ENCODE measurements at regions not wholly inside any gene's neighbourhood (a gene's known extent, or its start where the extent isn't known, plus 50 kb on each side); places are given as distances from the start of the nearest gene placed in this dataset.

- TF ChIP-seq POLR2A (IDR thresholded peaks at IDR 0.05): no peak
- no peak for TF ChIP-seq CTCF (IDR thresholded peaks at IDR 0.05)
- H3K27ac ChIP-seq: no peak overlapping the region
- intact Hi-C loops (cut with DNase I; ENCODE audit: low total_unique reads): no loop called here
- no peak overlapping the region for H3K4me3 ChIP-seq
- no peaks in the 10 kb centered on the region for H3K9me3 ChIP-seq
- DNase-seq: no peak
- H3K27me3 ChIP-seq: no peaks in the 10 kb centered on the region
- H3K4me1 ChIP-seq: no peaks in the 10 kb centered on the region
- no peaks in the 10 kb centered on the region for H3K36me3 ChIP-seq
Observed at GRCh38 chr7:96599288-96599936, 110.2 kb downstream of the SEM1 start.

- no peaks in the 10 kb centered on the region for H3K36me3 ChIP-seq
- TF ChIP-seq POLR2A (IDR thresholded peaks at IDR 0.05) (no peak), CTCF (IDR thresholded peaks at IDR 0.05) (no peak)
- DNase-seq: no peak
- intact Hi-C loops (cut with DNase I; ENCODE audit: low total_unique reads): no loop called here
- H3K9me3 ChIP-seq: no peaks in the 10 kb centered on the region
- H3K4me3 ChIP-seq: no peak overlapping the region
- no peaks in the 10 kb centered on the region for H3K27me3 ChIP-seq
- H3K4me1 ChIP-seq: no peaks in the 10 kb centered on the region
- no peak overlapping the region for H3K27ac ChIP-seq
Observed at GRCh38 chr7:96598421-96598820, 111.2 kb downstream of the SEM1 start.

- Histone ChIP-seq H3K27ac (no peak overlapping the region), H3K4me1 (no peaks in the 10 kb centered on the region), H3K36me3 (no peaks in the 10 kb centered on the region), H3K9me3 (no peaks in the 10 kb centered on the region), H3K27me3 (no peaks in the 10 kb centered on the region), H3K4me3 (no peak overlapping the region)
- no peak for TF ChIP-seq CTCF (IDR thresholded peaks at IDR 0.05)
- no peak for TF ChIP-seq POLR2A (IDR thresholded peaks at IDR 0.05)
- no peak for DNase-seq
- intact Hi-C loops (cut with DNase I; ENCODE audit: low total_unique reads): no loop called here
Observed at GRCh38 chr7:96596120-96596826, 113.4 kb downstream of the SEM1 start.

DNA sequence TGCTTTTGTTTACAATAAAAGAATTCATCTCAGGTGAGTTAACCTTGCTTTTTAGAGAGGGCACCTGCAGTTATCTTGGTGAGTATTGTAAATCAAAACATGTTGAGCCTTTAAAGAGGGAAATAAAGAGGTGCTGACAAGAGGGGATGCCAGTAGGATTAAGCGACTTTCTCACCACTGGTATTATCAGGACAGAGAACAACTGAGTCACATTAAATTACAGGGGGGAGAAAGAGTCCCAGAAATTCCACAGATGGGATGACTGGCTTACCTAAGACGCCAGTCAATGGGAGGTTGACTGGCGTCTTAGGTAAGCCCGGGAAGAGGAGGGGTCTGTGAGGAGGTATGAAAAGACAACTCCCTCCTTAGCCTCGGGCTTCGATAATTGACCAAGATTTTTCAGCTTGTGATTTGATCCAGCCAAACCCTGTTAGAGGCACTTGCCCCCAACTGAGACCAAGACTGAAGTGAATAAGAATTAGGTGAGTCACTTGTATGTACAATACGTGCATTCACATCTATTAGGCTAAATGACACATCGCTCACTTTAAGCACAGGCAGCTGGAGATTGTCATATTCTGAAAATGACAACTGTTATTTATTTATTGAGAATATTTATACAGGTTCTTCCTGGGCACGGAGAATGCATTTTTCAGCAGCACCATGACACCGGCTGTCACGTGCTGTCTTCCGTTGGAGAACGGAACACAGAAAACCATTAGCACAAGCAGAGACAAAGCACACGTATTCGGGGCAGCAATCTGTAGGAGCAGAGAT is 117.6 kb downstream of the SEM1 start:
- TF ChIP-seq CTCF (IDR thresholded peaks at IDR 0.05) (no peak), POLR2A (IDR thresholded peaks at IDR 0.05) (no peak)
- Histone ChIP-seq H3K4me3 (no peak overlapping the region), H3K27me3 (no peaks in the 10 kb centered on the region), H3K4me1 (no peaks in the 10 kb centered on the region), H3K9me3 (no peaks in the 10 kb centered on the region), H3K36me3 (no peaks in the 10 kb centered on the region), H3K27ac (no peak overlapping the region)
- intact Hi-C loops (cut with DNase I; ENCODE audit: low total_unique reads): no loop called here
- no peak for DNase-seq
